GM13977 (cell line): ENCODE measurements at regions not wholly inside any gene's neighbourhood (a gene's known extent, or its start where the extent isn't known, plus 50 kb on each side); places are given as distances from the start of the nearest gene placed in this dataset.

Experiments
- DNase-seq: peaks from one replicate; pipeline ENCODE4 v3.0.0; 2012; ENCODE audit warnings: low spot score
- CTCF ChIP-seq: IDR thresholded peaks from 2 replicates; pipeline ENCODE4 v1.5.1; 2012; ENCODE audit warnings: mild to moderate bottlenecking, control low read depth; ENCODE audit not compliant: insufficient read depth; ENCODE audit errors: extremely low read depth, missing control alignments
- in situ Hi-C: fragments of 300-500 bp; cut with MboI; formaldehyde crosslinking; loops from one replicate; pipeline ENCODE4 v1.12.0; 2022; ENCODE audit warnings: low sequenced_read_pairs, low pct_unique_long_range_greater_than_20kb, mixed read lengths, inconsistent platforms; ENCODE audit not compliant: unreplicated experiment

- DNase-seq, result no peak
- in situ Hi-C loops, result no loop called here
- no peak for TF ChIP-seq CTCF
Observed at GRCh38 chr2:60383401-60384143, 169.9 kb downstream of the BCL11A start.

DNA sequence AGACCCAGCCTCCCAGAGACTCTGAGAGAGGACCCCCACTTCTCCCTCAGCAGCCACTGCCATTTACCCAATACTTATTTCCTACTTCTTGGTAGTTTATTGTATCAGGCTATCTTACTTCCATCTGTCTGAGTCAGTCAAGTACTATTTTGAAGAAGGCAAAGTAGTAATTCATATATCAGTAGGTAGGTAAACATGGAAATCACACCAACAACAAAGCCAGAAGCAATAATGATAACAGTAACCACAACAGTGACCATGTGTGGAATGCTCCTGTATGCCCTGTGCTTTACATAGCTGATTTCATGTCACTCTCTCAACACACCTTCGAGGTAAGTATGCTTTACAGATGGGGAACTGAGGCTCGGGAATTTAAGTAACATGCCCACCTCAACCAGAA is 173.0 kb downstream of the BCL11A start:
- TF ChIP-seq CTCF, result no peak
- in situ Hi-C loops, result no loop called here

GRCh38 chr2:60379684-60380083 is 173.8 kb downstream of the BCL11A start:
- no peak for DNase-seq
- in situ Hi-C loops, result no loop called here
- TF ChIP-seq CTCF, result no peak

More for the DNA sequence above, 173.0 kb downstream of the BCL11A start:
- no peak for DNase-seq

- in situ Hi-C loops, result no loop called here
- no peak for TF ChIP-seq CTCF
- DNase-seq, result no peak
Observed at GRCh38 chr2:60379216-60379615, 174.2 kb downstream of the BCL11A start.

GRCh38 chr2:60377825-60378224 is 175.6 kb downstream of the BCL11A start:
- in situ Hi-C loops, result no loop called here
- no peak for DNase-seq
- no peak for TF ChIP-seq CTCF

DNA sequence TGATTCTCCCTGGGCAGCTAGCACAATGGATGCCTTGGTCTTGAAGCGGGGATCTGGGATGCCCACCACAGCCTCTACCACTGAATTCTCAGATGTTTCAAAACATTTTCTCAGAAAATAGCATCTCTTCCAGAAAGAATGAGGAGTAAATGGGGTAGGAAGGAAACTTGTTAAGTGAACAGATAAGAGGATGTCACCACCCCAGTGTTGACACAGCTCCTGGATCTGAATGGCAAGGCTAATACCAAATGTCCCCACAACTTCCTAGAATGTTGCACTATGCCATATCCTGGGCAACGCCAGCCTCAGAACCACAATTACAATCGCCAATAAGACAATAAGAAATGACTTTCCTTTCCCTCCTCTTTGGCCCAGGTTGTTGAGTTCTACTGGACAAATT is 177.2 kb downstream of the BCL11A start:
- TF ChIP-seq CTCF, result no peak
- no peak for DNase-seq
- in situ Hi-C loops, result no loop called here

- in situ Hi-C loops, result no loop called here
- TF ChIP-seq CTCF, result no peak
- DNase-seq, result no peak
Observed at GRCh38 chr2:60371681-60372080, 181.8 kb downstream of the BCL11A start.
